ENCODE measurements at regions not wholly inside any gene's neighbourhood (a gene's known extent, or its start where the extent isn't known, plus 50 kb on each side); places are given as distances from the start of the nearest gene placed in this dataset.

- ChIA-PET CTCF (no interaction called here), POLR2A (ENCODE audit: low non-redundant PET) (no interaction called here)
- no TSS peak for BruUV-seq (replicated peaks)
Measured at GRCh38 chr9:89801341-89801740, 196.5 kb downstream of the GADD45G start.

GRCh38 chr9:89801742-89802670, 197.2 kb downstream of the GADD45G start:
- Histone ChIP-seq H3K4me1 (ENCODE audit: insufficient read depth, low read length, poor library complexity, severe bottlenecking) (peaks cover 4% of the 10 kb centered on the region), H3K36me3 (ENCODE audit: insufficient read depth, low read length, poor library complexity, severe bottlenecking) (no peaks in the 10 kb centered on the region), H3K27me3 (replicated peaks; ENCODE audit: insufficient read depth, low read depth, low read length, poor library complexity) (no peaks in the 10 kb centered on the region), H3K9me3 (ENCODE audit: low read depth, low read length, poor library complexity, severe bottlenecking) (no peaks in the 10 kb centered on the region), H3K4me3 (ENCODE audit: low read depth, low read length, poor library complexity, severe bottlenecking) (no peak overlapping the region), H3K27ac (ENCODE audit: low read depth, low read length, poor library complexity, severe bottlenecking) (no peak overlapping the region)
- intact Hi-C loops (cut with micrococcal nuclease; ENCODE audit: unreplicated experiment), result no loop called here
- no peak for DNase-seq (ENCODE audit: low spot score)
- TF ChIP-seq EZH2 (IDR thresholded peaks at IDR 0.05; ENCODE audit: borderline replicate concordance, low read depth, low read length, poor library complexity, severe bottlenecking) (no peak), CTCF (conservative IDR thresholded peaks at IDR 0.05; ENCODE audit: low read depth, low read length) (no peak)
- ChIA-PET POLR2A (ENCODE audit: low non-redundant PET) (no interaction called here), CTCF (no interaction called here)
- BruUV-seq (replicated peaks), result no TSS peak

More at GRCh38 chr9:89801341-89801740, 196.5 kb downstream of the GADD45G start:
- intact Hi-C loops (cut with micrococcal nuclease; ENCODE audit: unreplicated experiment), result no loop called here
- Histone ChIP-seq H3K4me3 (ENCODE audit: low read depth, low read length, poor library complexity, severe bottlenecking) (no peak overlapping the region), H3K27me3 (replicated peaks; ENCODE audit: insufficient read depth, low read depth, low read length, poor library complexity) (no peaks in the 10 kb centered on the region), H3K4me1 (ENCODE audit: insufficient read depth, low read length, poor library complexity, severe bottlenecking) (peaks cover 4% of the 10 kb centered on the region), H3K9me3 (ENCODE audit: low read depth, low read length, poor library complexity, severe bottlenecking) (no peaks in the 10 kb centered on the region), H3K36me3 (ENCODE audit: insufficient read depth, low read length, poor library complexity, severe bottlenecking) (no peaks in the 10 kb centered on the region), H3K27ac (ENCODE audit: low read depth, low read length, poor library complexity, severe bottlenecking) (no peak overlapping the region)
- no peak for DNase-seq (ENCODE audit: low spot score)
- TF ChIP-seq CTCF (conservative IDR thresholded peaks at IDR 0.05; ENCODE audit: low read depth, low read length) (no peak), EZH2 (IDR thresholded peaks at IDR 0.05; ENCODE audit: borderline replicate concordance, low read depth, low read length, poor library complexity, severe bottlenecking) (no peak)

GRCh38 chr9:89802781-89803355, 198.1 kb downstream of the GADD45G start:
- no TSS peak for BruUV-seq (replicated peaks)
- TF ChIP-seq EZH2 (IDR thresholded peaks at IDR 0.05; ENCODE audit: borderline replicate concordance, low read depth, low read length, poor library complexity, severe bottlenecking) (no peak), CTCF (conservative IDR thresholded peaks at IDR 0.05; ENCODE audit: low read depth, low read length) (no peak)
- H3K4me1 ChIP-seq (ENCODE audit: insufficient read depth, low read length, poor library complexity, severe bottlenecking), result peaks cover 4% of the 10 kb centered on the region
- no peaks in the 10 kb centered on the region for H3K36me3 ChIP-seq (ENCODE audit: insufficient read depth, low read length, poor library complexity, severe bottlenecking)
- ChIA-PET POLR2A (ENCODE audit: low non-redundant PET) (no interaction called here), CTCF (no interaction called here)
- no peak for DNase-seq (ENCODE audit: low spot score)
- H3K27me3 ChIP-seq (replicated peaks; ENCODE audit: insufficient read depth, low read depth, low read length, poor library complexity), result no peaks in the 10 kb centered on the region
- no peak overlapping the region for H3K27ac ChIP-seq (ENCODE audit: low read depth, low read length, poor library complexity, severe bottlenecking)
- intact Hi-C loops (cut with micrococcal nuclease; ENCODE audit: unreplicated experiment), result no loop called here
- H3K9me3 ChIP-seq (ENCODE audit: low read depth, low read length, poor library complexity, severe bottlenecking), result no peaks in the 10 kb centered on the region
- H3K4me3 ChIP-seq (ENCODE audit: low read depth, low read length, poor library complexity, severe bottlenecking), result no peak overlapping the region
